ENCODE measurements at regions not wholly inside any gene's neighbourhood (a gene's known extent, or its start where the extent isn't known, plus 50 kb on each side); places are given as distances from the start of the nearest gene placed in this dataset.
"Not testable (repeated sequence)": the region's sequence is repeated elsewhere in the genome, so short reads cannot be mapped to it uniquely, and the experiment has no call there.

GRCh38 chr6:97470322-97470721 is 187.3 kb upstream of the MMS22L start:
- H3K9me3 ChIP-seq (ENCODE audit: control insufficient read depth, insufficient read depth, low read depth, low read length), result no peaks in the 10 kb centered on the region
- no peak overlapping the region for H3K4me3 ChIP-seq (ENCODE audit: low read depth, low read length)
- H3K27me3 ChIP-seq (ENCODE audit: control insufficient read depth, insufficient read depth, low read length), result no peaks in the 10 kb centered on the region
- H3K27ac ChIP-seq (ENCODE audit: low read depth, low read length), result no peak overlapping the region
- H3K9ac ChIP-seq (ENCODE audit: low read length), result no peak overlapping the region
- H3K36me3 ChIP-seq (ENCODE audit: control insufficient read depth, insufficient read depth, low read length), result no peaks in the 10 kb centered on the region
- H3K4me1 ChIP-seq (ENCODE audit: control insufficient read depth, insufficient read depth, low read length), result peaks cover 7% of the 10 kb centered on the region

- H3K9ac ChIP-seq (ENCODE audit: low read length), result no peak overlapping the region
- H3K4me3 ChIP-seq (ENCODE audit: low read depth, low read length), result no peak overlapping the region
- no peaks in the 10 kb centered on the region for H3K27me3 ChIP-seq (ENCODE audit: control insufficient read depth, insufficient read depth, low read length)
- H3K9me3 ChIP-seq (ENCODE audit: control insufficient read depth, insufficient read depth, low read depth, low read length), result no peaks in the 10 kb centered on the region
- H3K4me1 ChIP-seq (ENCODE audit: control insufficient read depth, insufficient read depth, low read length), result no peaks in the 10 kb centered on the region
- H3K36me3 ChIP-seq (ENCODE audit: control insufficient read depth, insufficient read depth, low read length), result no peaks in the 10 kb centered on the region
- H3K27ac ChIP-seq (ENCODE audit: low read depth, low read length), result no peak overlapping the region
These were observed 191.0 kb upstream of the MMS22L start for GRCh38 chr6:97473979-97474378.

GRCh38 chr6:97497713-97498331 is 214.8 kb upstream of the MMS22L start:
- Histone ChIP-seq H3K36me3 (ENCODE audit: control insufficient read depth, insufficient read depth, low read length) (no peaks in the 10 kb centered on the region), H3K27me3 (ENCODE audit: control insufficient read depth, insufficient read depth, low read length) (no peaks in the 10 kb centered on the region), H3K4me1 (ENCODE audit: control insufficient read depth, insufficient read depth, low read length) (no peaks in the 10 kb centered on the region), H3K9ac (ENCODE audit: low read length) (no peak overlapping the region), H3K9me3 (ENCODE audit: control insufficient read depth, insufficient read depth, low read depth, low read length) (no peaks in the 10 kb centered on the region), H3K4me3 (ENCODE audit: low read depth, low read length) (no peak overlapping the region), H3K27ac (ENCODE audit: low read depth, low read length) (no peak overlapping the region)

- Histone ChIP-seq H3K4me3 (ENCODE audit: low read depth, low read length) (no peak overlapping the region), H3K27ac (ENCODE audit: low read depth, low read length) (no peak overlapping the region), H3K9ac (ENCODE audit: low read length) (no peak overlapping the region), H3K27me3 (ENCODE audit: control insufficient read depth, insufficient read depth, low read length) (no peaks in the 10 kb centered on the region), H3K36me3 (ENCODE audit: control insufficient read depth, insufficient read depth, low read length) (no peaks in the 10 kb centered on the region), H3K9me3 (ENCODE audit: control insufficient read depth, insufficient read depth, low read depth, low read length) (no peaks in the 10 kb centered on the region), H3K4me1 (ENCODE audit: control insufficient read depth, insufficient read depth, low read length) (no peaks in the 10 kb centered on the region)
These were observed 218.8 kb upstream of the MMS22L start for GRCh38 chr6:97501853-97502252.

GRCh38 chr6:97508646-97509045 is 225.6 kb upstream of the MMS22L start:
- no peaks in the 10 kb centered on the region for H3K9me3 ChIP-seq (ENCODE audit: control insufficient read depth, insufficient read depth, low read depth, low read length)
- H3K36me3 ChIP-seq (ENCODE audit: control insufficient read depth, insufficient read depth, low read length), result no peaks in the 10 kb centered on the region
- H3K27ac ChIP-seq (ENCODE audit: low read depth, low read length), result no peak overlapping the region
- H3K4me3 ChIP-seq (ENCODE audit: low read depth, low read length), result no peak overlapping the region
- no peak overlapping the region for H3K9ac ChIP-seq (ENCODE audit: low read length)
- no peaks in the 10 kb centered on the region for H3K27me3 ChIP-seq (ENCODE audit: control insufficient read depth, insufficient read depth, low read length)
- no peaks in the 10 kb centered on the region for H3K4me1 ChIP-seq (ENCODE audit: control insufficient read depth, insufficient read depth, low read length)

GRCh38 chr6:97513260-97513659 is 230.2 kb upstream of the MMS22L start:
- H3K4me3 ChIP-seq (ENCODE audit: low read depth, low read length); H3K27ac ChIP-seq (ENCODE audit: low read depth, low read length); H3K27me3 ChIP-seq (ENCODE audit: control insufficient read depth, insufficient read depth, low read length); H3K36me3 ChIP-seq (ENCODE audit: control insufficient read depth, insufficient read depth, low read length); H3K4me1 ChIP-seq (ENCODE audit: control insufficient read depth, insufficient read depth, low read length); H3K9ac ChIP-seq (ENCODE audit: low read length); H3K9me3 ChIP-seq (ENCODE audit: control insufficient read depth, insufficient read depth, low read depth, low read length): not testable (repeated sequence)

- peak overlapping the region; percentile 62; the same call in 1 of the 2 replicates for H3K27ac ChIP-seq (ENCODE audit: low read depth, low read length)
- no peaks in the 10 kb centered on the region for H3K36me3 ChIP-seq (ENCODE audit: control insufficient read depth, insufficient read depth, low read length)
- no peaks in the 10 kb centered on the region for H3K27me3 ChIP-seq (ENCODE audit: control insufficient read depth, insufficient read depth, low read length)
- peaks cover 22% of the 10 kb centered on the region for H3K4me1 ChIP-seq (ENCODE audit: control insufficient read depth, insufficient read depth, low read length)
- no peak overlapping the region for H3K4me3 ChIP-seq (ENCODE audit: low read depth, low read length)
- peaks cover 2% of the 10 kb centered on the region; the same call in 1 of the 2 replicates for H3K9me3 ChIP-seq (ENCODE audit: control insufficient read depth, insufficient read depth, low read depth, low read length)
- no peak overlapping the region for H3K9ac ChIP-seq (ENCODE audit: low read length)
These were observed 241.8 kb upstream of the MMS22L start for GRCh38 chr6:97524811-97525210.

GRCh38 chr6:97535800-97536199 is 252.8 kb upstream of the MMS22L start:
- Histone ChIP-seq H3K9ac (ENCODE audit: low read length) (no peak overlapping the region), H3K4me3 (ENCODE audit: low read depth, low read length) (no peak overlapping the region), H3K27ac (ENCODE audit: low read depth, low read length) (no peak overlapping the region), H3K36me3 (ENCODE audit: control insufficient read depth, insufficient read depth, low read length) (no peaks in the 10 kb centered on the region), H3K9me3 (ENCODE audit: control insufficient read depth, insufficient read depth, low read depth, low read length) (no peaks in the 10 kb centered on the region), H3K27me3 (ENCODE audit: control insufficient read depth, insufficient read depth, low read length) (no peaks in the 10 kb centered on the region), H3K4me1 (ENCODE audit: control insufficient read depth, insufficient read depth, low read length) (no peaks in the 10 kb centered on the region)

- Histone ChIP-seq H3K36me3 (ENCODE audit: control insufficient read depth, insufficient read depth, low read length) (no peaks in the 10 kb centered on the region), H3K27ac (ENCODE audit: low read depth, low read length) (no peak overlapping the region), H3K9ac (ENCODE audit: low read length) (no peak overlapping the region), H3K27me3 (ENCODE audit: control insufficient read depth, insufficient read depth, low read length) (no peaks in the 10 kb centered on the region), H3K4me3 (ENCODE audit: low read depth, low read length) (no peak overlapping the region), H3K9me3 (ENCODE audit: control insufficient read depth, insufficient read depth, low read depth, low read length) (peaks cover 13% of the 10 kb centered on the region), H3K4me1 (ENCODE audit: control insufficient read depth, insufficient read depth, low read length) (no peaks in the 10 kb centered on the region)
These were observed 265.3 kb upstream of the MMS22L start for GRCh38 chr6:97548354-97548753.

GRCh38 chr6:97557355-97557754 is 274.3 kb upstream of the MMS22L start:
- no peak overlapping the region for H3K9ac ChIP-seq (ENCODE audit: low read length)
- H3K27me3 ChIP-seq (ENCODE audit: control insufficient read depth, insufficient read depth, low read length), result no peaks in the 10 kb centered on the region
- no peaks in the 10 kb centered on the region for H3K4me1 ChIP-seq (ENCODE audit: control insufficient read depth, insufficient read depth, low read length)
- no peak overlapping the region for H3K4me3 ChIP-seq (ENCODE audit: low read depth, low read length)
- no peak overlapping the region for H3K27ac ChIP-seq (ENCODE audit: low read depth, low read length)
- no peaks in the 10 kb centered on the region for H3K9me3 ChIP-seq (ENCODE audit: control insufficient read depth, insufficient read depth, low read depth, low read length)
- H3K36me3 ChIP-seq (ENCODE audit: control insufficient read depth, insufficient read depth, low read length), result no peaks in the 10 kb centered on the region

- Histone ChIP-seq H3K4me3 (ENCODE audit: low read depth, low read length) (no peak overlapping the region), H3K27me3 (ENCODE audit: control insufficient read depth, insufficient read depth, low read length) (no peaks in the 10 kb centered on the region), H3K9me3 (ENCODE audit: control insufficient read depth, insufficient read depth, low read depth, low read length) (no peaks in the 10 kb centered on the region), H3K36me3 (ENCODE audit: control insufficient read depth, insufficient read depth, low read length) (no peaks in the 10 kb centered on the region), H3K4me1 (ENCODE audit: control insufficient read depth, insufficient read depth, low read length) (no peaks in the 10 kb centered on the region), H3K27ac (ENCODE audit: low read depth, low read length) (no peak overlapping the region), H3K9ac (ENCODE audit: low read length) (no peak overlapping the region)
These were observed 280.5 kb upstream of the MMS22L start for GRCh38 chr6:97563529-97563928.

GRCh38 chr6:97572943-97573342 is 289.9 kb upstream of the MMS22L start:
- H3K27ac ChIP-seq (ENCODE audit: low read depth, low read length), result no peak overlapping the region
- no peak overlapping the region for H3K4me3 ChIP-seq (ENCODE audit: low read depth, low read length)

More at GRCh38 chr6:97572943-97573342, 289.9 kb upstream of the MMS22L start:
- Histone ChIP-seq H3K27me3 (ENCODE audit: control insufficient read depth, insufficient read depth, low read length) (no peaks in the 10 kb centered on the region), H3K36me3 (ENCODE audit: control insufficient read depth, insufficient read depth, low read length) (no peaks in the 10 kb centered on the region), H3K4me1 (ENCODE audit: control insufficient read depth, insufficient read depth, low read length) (no peaks in the 10 kb centered on the region), H3K9ac (ENCODE audit: low read length) (no peak overlapping the region), H3K9me3 (ENCODE audit: control insufficient read depth, insufficient read depth, low read depth, low read length) (no peaks in the 10 kb centered on the region)

All from HUES6 (cell line).